ENCODE measurements at regions not wholly inside any gene's neighbourhood (a gene's known extent, or its start where the extent isn't known, plus 50 kb on each side); places are given as distances from the start of the nearest gene placed in this dataset.

DNA sequence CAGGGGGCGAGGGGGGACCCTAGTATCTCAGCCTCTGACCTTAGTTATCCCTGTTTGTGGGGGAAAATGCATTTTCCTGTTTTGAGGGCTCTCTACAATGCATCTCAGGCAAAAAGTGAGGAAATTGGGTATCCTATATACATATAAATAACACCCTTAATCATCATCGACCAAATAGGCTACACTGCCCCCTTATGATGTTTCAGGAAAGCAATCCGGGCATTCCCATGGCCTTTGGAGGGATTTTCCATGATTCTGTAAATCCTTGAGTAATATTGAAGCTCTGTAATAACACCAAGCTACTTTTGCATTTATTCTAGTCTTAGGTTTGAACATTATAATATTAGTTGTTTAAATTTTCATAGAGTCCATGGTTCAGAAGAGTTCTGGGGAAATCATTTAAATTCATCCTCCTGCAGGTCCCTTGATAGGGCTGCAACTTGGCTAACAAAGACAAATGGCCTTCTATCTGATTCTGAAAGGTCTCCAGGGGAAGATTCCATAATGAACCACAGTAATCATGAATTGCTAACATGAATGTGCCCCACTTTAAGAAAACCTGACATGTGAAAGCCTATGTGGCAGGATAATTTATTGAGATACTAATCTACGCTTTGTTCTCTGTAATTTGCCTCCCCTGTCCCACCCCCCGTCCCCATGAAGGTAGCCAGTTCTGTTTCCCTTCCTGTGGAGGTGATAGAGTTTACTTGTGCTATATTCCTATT lies 91.5 kb upstream of the SCOC start:
- DNase-seq (ENCODE audit: extremely low read depth, low read depth, low spot score): no peak

DNA sequence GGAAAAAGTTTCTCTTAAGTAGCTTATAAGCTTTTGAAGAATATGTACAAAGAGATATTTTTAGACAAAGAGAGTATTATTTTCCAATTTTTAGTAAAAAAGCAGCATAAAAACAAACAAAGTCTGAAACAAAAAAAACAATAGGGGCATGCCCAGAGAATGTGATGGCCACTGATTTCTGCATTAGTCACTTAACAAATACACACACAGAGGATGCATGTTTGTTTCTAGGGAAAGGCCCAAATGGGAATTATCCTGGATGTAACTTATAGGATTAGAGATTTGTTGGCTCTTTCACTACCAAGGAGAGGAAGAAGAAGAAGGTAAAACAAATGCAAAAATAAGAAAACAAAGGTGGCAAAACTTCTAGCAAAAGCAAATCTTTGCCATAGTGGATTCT lies 95.9 kb upstream of the SCOC start:
- no peak for DNase-seq (ENCODE audit: extremely low read depth, low read depth, low spot score)

DNA sequence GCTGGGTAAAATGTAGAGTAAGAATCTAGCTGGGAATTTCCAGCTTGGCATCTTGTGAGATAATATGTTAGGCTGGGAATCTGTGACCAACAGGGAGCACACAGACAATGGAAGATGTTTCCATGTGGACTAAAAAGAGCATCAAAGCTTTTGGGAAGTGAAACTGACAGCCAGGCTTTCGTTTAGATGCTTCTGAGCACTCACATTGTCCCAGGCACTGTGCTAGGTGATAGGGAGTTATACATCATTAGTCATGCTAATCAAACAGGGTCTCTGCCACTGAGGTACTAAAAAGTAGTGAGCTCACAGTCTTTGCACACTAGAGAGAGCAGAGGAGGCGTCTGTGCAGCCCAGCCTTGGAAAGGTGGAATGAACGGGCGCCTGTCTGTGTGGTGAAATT lies 101.9 kb upstream of the SCOC start:
- DNase-seq (ENCODE audit: extremely low read depth, low read depth, low spot score): no peak

- DNase-seq (ENCODE audit: extremely low read depth, low read depth, low spot score): no peak
Observed at GRCh38 chr4:140269369-140269768, 104.1 kb upstream of the SCOC start.

DNA sequence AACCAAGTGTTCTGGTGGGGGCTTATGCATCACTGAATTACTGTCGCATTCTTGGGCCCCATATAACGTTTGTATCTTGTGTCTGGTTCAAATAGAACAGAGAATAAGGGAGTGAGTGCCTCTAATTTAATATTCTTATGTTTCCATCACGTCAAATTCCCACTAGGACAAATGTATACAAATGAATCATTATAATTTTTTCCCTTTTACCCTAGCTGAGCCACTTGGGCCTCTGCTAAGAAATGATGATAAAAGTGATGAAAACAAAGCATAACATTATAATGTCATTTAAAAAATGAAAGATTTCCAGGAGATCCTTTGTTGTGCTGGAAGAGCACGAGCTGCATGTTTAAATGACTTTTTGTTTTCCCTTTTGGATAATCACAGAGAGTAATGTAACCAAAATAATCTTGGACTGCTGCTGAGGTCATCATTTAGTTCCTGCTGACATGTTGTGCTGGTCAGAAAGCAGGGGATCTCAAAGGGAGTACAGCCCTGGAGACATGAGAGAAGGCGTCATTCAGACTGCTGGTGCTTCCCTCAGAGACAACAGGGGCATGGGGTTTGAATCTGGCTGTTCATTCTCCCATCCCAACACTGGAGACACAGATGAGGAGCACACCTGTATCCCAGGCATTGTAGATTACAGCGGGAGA lies 105.1 kb upstream of the SCOC start:
- DNase-seq (ENCODE audit: extremely low read depth, low read depth, low spot score): no peak

- DNase-seq (ENCODE audit: extremely low read depth, low read depth, low spot score): no peak
Observed at GRCh38 chr4:140267576-140267975, 105.9 kb upstream of the SCOC start.

DNA sequence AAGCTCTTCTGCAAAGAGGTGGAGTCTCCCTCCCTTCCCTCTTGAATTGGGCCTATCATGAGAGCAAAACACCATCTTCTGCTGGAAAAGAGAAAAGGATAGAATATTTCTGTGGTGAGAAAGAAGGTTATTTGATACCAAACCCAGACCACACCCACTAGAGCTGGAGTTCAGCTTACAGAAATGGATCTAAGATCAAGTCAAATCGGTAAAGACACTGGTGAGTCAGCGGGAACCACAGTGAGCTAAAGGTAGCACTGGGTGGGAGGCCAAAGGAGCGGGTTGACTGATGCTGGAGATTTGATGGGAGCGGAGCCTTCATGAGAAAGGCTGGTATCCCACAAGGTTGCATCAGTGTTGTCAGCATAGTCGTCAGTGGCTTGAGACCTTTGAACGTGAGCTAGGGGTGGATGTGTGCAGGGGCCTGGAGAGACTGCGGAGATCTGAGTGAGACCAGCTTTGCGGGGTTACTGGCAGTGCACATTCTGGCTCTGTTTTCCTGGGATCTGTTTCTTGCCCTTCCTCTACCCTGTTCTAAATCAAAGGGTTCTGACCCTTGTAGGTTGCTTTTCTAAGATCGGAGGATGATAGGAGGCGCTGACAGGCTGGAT lies 106.4 kb upstream of the SCOC start:
- no peak for DNase-seq (ENCODE audit: extremely low read depth, low read depth, low spot score)

DNA sequence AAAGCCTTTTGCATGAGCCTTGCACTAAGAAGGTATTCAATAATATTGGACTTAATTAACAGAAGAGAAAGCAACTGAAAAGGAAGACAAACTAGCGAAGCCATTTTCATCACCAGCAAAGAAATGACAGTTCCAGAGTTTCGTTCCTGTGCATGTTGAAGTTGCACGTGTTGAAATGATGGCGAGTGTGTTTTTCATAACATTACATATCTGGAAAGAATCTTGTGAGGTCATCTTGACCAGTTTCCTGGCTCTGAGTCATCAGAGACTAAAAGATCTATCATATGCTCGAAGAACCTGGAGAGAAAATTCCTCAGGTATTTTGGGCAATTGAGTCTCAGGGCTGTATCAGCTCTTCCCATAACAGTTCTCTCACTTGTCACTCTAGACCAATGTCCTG lies 106.2 kb upstream of the MAML3 start:
- DNase-seq (ENCODE audit: extremely low read depth, low read depth, low spot score): peak; percentile 68

- DNase-seq (ENCODE audit: extremely low read depth, low read depth, low spot score): no peak
Observed at GRCh38 chr4:140258476-140258875, 104.5 kb upstream of the MAML3 start.

DNA sequence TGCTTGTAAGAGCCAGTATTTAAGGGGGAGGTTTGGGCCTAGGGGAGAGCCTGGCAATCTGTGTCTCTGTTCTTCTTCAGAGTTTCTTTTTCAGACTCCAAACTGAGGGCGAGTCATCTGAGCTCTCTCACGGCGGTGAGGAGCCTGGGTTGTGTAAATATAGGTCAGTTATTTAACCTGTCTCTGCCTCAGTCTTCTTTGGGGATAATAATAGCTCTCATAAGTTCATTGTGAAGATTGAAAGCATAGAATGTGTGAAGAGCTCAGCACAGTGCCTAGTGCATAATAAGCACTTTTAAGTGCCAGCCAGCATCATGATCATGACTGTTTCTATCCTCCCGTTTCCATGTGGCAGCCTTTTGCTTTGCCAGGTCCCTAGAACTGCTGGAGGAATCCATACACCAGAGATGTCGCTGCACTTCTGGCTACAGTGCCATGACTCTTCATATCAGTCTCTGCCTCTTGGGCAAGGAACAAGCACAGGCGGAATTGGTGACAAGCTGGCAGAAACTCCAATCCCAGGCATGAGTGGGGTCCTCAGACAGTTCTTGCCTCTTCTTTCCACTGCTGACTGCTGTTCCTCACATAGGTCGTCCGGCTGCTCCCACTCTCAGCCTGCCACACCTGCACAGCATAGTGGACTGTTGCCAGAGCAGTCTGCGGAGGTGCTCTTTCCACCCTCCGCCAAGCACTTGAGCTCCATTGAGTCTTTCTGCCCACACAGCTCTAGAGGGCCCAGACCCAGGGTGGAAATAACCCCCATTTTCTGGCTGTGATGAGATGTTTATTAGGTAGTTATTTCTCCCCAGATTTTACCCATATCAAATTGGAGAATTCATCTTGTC lies 103.7 kb upstream of the MAML3 start:
- no peak for DNase-seq (ENCODE audit: extremely low read depth, low read depth, low spot score)

GRCh38 chr4:140256941-140257340 lies 103.0 kb upstream of the MAML3 start:
- no peak for DNase-seq (ENCODE audit: extremely low read depth, low read depth, low spot score)

GRCh38 chr4:140256335-140256734 lies 102.4 kb upstream of the MAML3 start:
- no peak for DNase-seq (ENCODE audit: extremely low read depth, low read depth, low spot score)

GRCh38 chr4:140255927-140256326 lies 101.9 kb upstream of the MAML3 start:
- DNase-seq (ENCODE audit: extremely low read depth, low read depth, low spot score): no peak

DNA sequence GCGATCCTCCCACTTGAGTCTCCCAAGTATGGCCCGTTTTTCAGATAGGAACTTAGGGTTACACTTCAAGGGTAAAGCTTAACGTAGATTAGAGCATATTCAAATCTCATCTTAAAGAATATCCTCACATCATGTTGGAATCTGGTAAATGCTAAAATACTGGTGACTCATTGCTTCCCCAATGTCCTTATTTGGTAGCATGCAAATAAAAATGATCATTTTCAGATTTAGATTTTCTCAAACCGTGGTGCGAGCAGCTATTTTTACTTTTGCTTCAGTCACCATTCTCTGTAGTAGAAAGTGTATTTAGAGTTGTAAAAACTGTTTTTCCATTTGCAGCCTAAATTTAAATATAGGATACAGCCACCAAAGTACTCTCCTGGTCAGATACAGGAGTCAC lies 101.5 kb upstream of the MAML3 start:
- DNase-seq (ENCODE audit: extremely low read depth, low read depth, low spot score): no peak

DNA sequence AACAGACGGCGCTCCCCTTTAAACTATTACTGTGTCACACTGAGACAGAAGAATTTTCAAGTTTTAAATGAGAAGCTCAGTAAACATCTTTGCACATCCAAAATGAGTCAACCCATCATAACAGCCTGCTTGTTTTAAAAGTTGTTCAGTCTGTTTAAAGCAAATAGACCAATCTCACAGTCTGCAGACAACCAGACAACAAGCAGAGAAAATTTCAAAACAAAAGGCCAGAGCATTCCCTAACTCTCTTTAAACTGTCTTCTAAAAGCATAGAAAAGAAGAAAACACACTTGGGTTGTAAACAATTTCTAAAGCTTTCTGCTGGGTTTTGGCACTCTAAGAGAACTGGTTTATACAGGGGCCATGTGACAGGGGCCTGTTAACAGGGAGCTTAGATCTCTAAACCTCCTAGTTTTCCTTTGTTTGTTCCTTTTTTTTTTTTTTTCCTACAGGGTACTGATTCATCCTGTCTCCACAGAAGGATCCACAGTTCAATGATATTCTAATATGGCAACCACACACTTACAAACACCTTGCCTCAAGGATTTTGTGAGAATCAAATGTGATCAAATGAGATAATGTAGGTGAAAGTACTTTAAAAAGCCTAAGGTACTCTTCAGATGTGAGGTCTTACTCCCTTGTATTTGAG lies 100.8 kb upstream of the MAML3 start:
- no peak for DNase-seq (ENCODE audit: extremely low read depth, low read depth, low spot score)

DNA sequence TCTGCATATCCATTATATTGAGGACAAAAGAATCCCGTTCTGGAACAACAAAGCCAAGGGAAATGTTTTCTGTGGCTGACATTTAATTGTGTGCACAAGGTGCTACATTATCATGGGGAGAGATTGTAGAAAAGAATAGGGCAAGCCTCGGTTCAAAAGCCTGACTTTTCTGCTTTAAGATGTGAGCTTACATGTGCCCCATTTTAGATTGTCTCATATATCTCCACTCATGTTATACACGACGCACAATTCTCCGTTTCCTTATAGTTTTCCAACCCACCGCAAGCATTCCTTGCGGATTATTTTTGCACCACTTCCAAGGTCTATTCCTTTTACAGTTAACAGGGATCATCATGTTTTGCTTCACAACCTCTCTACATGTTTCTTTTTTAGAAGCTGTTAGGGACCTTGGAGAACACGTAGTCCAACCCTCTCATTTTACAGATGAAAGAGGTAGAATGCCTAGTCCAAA lies 99.6 kb upstream of the MAML3 start:
- no peak for DNase-seq (ENCODE audit: extremely low read depth, low read depth, low spot score)

DNA sequence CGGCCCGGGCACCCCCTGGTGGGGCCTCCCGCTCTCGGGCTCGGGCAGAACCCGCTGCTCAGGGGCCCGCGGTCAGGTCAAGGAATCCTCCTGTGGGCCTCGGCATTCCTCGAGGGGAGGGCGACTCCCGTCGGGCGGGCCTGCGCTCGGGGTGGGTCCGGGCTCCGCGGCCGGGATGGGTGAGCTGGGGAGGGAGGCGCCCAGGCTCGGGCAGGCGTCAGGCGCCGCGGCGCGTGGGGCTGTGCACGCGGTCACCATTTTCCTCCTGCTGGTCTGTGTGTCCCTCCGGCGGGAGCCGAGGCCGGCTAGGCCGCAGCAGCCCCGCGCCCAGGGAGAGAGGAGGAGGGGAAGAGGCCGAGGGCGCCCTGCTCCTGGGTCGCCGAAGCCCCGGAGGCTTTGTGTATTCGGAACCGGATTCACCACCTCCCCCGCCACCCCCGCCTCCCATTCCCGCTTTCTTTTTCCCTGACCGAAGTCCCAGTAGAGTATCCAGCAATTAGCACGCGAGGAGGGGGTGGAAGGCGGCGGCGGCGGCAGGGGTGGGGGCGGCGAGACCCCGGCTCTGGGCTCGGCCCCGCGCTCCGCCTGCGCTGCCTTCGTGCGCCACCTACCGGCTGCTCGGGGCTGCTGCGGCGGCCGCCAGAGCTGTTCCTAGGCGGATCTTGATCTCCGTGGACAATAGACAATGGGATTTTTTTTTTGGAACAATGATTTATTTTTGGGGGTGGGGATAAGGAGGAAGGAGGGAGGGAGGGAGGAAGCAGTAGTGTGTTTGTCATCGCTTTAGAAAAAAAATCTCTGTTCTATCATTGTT lies 99.0 kb upstream of the MAML3 start:
- DNase-seq (ENCODE audit: extremely low read depth, low read depth, low spot score): no peak

GRCh38 chr4:140252141-140252741 lies 98.3 kb upstream of the MAML3 start:
- DNase-seq (ENCODE audit: extremely low read depth, low read depth, low spot score): no peak

DNA sequence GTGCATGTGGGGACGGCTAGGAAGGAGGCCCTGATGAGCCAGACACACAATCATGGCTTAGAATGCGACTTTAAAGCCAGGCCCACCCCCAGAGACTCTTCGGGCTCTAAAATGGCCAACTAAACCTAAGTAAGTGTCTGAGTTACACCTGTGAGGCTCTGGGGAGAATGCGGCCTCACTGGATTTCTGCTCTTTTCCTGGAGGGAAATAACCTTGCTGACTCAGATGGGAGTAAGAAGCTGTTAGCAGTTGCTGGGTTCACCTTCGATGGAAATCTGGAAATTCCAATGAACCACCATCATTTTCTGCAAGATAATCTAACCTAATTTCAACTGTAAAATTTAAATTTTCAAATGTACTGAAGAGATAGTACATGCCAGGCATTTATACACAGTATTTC lies 97.6 kb upstream of the MAML3 start:
- DNase-seq (ENCODE audit: extremely low read depth, low read depth, low spot score): no peak
